Muscle of leg (tissue), 3 donors: ENCODE measurements at regions not wholly inside any gene's neighbourhood (a gene's known extent, or its start where the extent isn't known, plus 50 kb on each side); places are given as distances from the start of the nearest gene placed in this dataset.
A peak's percentile ranks its signal among the peaks of the same experiment; 100 is the strongest.
"Not testable (repeated sequence)": the region's sequence is repeated elsewhere in the genome, so short reads cannot be mapped to it uniquely, and the experiment has no call there.

Experiments
- DNase-seq: peaks from one replicate; pipeline ENCODE4 v3.0.0; 2013
- H3K27ac ChIP-seq: one replicate; pipeline ENCODE4 v1.5.1; 2013; ENCODE audit warnings: mild to moderate bottlenecking, low read length, control low read depth
- H3K27me3 ChIP-seq: one replicate; pipeline ENCODE4 v1.6.1; 2013; ENCODE audit warnings: low read length; ENCODE audit not compliant: control insufficient read depth, insufficient read depth
- H3K36me3 ChIP-seq: one replicate; pipeline ENCODE4 v1.6.1; 2013; ENCODE audit warnings: low read length; ENCODE audit not compliant: control insufficient read depth, insufficient read depth
- H3K4me1 ChIP-seq: one replicate; pipeline ENCODE4 v1.6.1; 2013; ENCODE audit warnings: low read length; ENCODE audit not compliant: control insufficient read depth, insufficient read depth
- H3K4me3 ChIP-seq: one replicate; pipeline ENCODE4 v1.5.1; 2013; ENCODE audit warnings: low read length, control low read depth
- H3K9me3 ChIP-seq: replicated peaks from 2 replicates; pipeline ENCODE4 v1.6.1; 2013; ENCODE audit warnings: low read depth, low read length; ENCODE audit not compliant: control insufficient read depth
- whole genome bisulfite sequencing: methylation state at CpG from one replicate; pipeline ENCODE4 v1.1.5; 2013; ENCODE audit warnings: missing lambda C conversion rate; ENCODE audit not compliant: insufficient coverage; 5-methylcytosine and 5-hydroxymethylcytosine counted together

DNA sequence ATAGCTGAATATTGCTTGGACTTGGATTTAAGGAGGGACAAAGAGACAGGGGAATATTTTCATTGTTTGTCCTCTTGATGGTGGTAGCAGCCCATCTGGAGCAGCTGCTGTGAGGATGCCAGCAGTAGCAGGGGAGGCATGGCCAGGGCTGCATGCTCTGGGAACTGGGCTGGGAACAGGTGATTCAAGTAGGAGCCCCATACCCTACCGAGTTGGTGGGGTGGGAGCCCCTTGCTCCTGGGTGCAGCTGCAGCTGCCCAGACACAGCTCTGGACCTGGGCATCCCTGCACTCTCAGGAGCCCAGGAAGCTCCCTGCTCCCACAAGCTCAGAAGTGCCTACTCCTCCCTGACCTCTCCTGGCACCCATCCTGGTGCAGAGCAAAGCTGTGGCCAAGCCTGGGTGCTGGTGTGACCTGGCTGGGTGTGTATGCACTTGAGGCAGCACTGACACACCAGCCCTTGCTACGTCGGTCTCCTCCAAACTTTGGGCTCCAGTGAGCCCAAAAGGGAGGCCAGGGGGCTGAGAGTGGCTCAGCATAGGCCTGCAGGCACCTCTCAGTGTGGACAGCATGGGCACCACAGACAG is 341.8 kb upstream of the CCDC179 start:
- Histone ChIP-seq H3K4me1 (no peaks in the 10 kb centered on the region), H3K36me3 (no peaks in the 10 kb centered on the region), H3K27me3 (no peaks in the 10 kb centered on the region), H3K9me3 (peaks cover 19% of the 10 kb centered on the region), H3K4me3 (no peak overlapping the region), H3K27ac (no peak overlapping the region)
- no peak for DNase-seq
- WGBS: 63% methylated on average over 3 of the region's 3 CpGs

DNA sequence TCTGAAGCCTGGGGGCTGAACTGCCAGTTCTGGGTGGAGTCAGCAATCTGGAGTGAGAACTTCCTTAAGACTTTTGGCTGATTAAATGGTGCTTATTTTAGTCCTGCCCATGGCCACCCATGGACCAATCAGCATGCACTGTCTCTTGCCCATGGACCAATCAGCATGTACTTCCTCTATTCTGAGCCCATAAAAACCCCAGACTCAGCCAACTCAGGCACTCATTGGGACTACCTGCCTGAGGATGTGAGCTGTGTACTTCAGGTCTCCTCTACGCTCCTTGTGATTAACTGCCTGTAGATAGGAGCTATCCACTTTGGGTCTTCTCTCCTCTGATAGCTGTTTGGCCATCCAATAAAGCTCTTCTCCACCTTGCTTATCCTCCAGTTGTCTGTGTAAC is 342.3 kb upstream of the CCDC179 start:
- Histone ChIP-seq H3K27me3 (no peaks in the 10 kb centered on the region), H3K36me3 (no peaks in the 10 kb centered on the region), H3K27ac (no peak overlapping the region), H3K4me3 (no peak overlapping the region), H3K4me1 (no peaks in the 10 kb centered on the region), H3K9me3 (peaks cover 19% of the 10 kb centered on the region)
- no peak for DNase-seq
- 100% methylated on average over 1 of the region's 1 CpG for WGBS

DNA sequence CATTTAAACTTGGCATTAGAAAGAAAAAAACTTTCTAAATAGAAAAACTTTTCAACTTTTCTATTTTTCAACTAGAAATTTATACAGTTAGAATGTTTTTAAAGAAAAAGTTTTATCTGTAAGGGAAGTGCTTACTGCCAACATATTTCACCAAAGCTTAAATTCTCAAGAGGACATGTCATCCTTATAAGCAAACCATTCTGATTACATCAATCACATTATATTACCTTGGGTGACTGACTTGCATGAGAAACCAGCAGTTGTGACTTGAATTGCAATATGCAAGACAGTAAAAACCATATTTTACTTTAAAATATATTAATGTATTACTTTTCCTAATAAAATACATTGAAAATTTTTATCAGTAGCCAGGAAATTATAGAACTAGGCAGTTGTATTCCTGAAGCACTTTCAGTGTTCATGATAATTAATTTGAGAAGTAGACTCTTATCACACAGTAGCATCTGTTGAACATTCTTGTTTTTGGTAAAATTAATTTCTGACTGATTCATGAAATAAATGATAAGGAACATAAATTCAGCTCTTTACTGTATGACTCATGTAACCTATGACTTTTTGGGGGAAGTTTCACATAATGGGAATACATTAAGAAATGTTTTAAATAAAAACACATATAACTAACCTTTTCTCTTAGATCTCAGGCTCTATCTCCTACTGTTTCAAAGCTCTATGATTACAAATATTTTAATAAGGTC is 345.0 kb upstream of the CCDC179 start:
- Histone ChIP-seq H3K9me3 (peaks cover 15% of the 10 kb centered on the region), H3K27me3 (no peaks in the 10 kb centered on the region), H3K4me3 (no peak overlapping the region), H3K4me1 (no peaks in the 10 kb centered on the region), H3K36me3 (no peaks in the 10 kb centered on the region), H3K27ac (no peak overlapping the region)
- no peak for DNase-seq

DNA sequence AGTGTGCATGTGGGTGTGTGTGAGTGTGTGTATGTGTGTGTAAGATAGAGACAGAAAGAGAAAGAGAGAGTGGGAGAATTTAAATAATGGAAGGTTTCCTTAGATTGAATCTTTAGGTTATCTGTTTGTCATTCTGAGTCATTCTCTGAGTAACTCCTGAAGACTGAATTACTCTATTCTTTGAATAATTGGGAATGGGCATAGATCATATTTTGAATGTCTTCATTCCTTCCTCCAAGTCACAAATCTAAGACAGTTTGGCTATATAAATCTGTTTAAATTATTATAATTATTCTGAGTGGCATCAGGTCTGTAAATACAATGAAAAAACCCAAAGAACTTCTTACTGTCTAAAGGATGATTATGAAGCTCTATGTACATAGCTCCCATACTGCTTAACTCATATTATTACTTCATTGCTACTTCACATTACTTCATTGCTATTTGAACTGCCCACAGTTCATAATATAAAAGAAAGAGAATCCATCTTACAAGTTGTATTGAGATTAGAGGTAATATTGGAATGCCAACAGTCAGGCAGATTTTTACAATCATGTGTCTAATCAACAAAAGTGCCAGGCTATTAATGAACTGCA is 346.6 kb upstream of the CCDC179 start:
- Histone ChIP-seq H3K4me3 (no peak overlapping the region), H3K4me1 (no peaks in the 10 kb centered on the region), H3K27ac (no peak overlapping the region), H3K27me3 (no peaks in the 10 kb centered on the region), H3K9me3 (peaks cover 14% of the 10 kb centered on the region), H3K36me3 (no peaks in the 10 kb centered on the region)
- no peak for DNase-seq

DNA sequence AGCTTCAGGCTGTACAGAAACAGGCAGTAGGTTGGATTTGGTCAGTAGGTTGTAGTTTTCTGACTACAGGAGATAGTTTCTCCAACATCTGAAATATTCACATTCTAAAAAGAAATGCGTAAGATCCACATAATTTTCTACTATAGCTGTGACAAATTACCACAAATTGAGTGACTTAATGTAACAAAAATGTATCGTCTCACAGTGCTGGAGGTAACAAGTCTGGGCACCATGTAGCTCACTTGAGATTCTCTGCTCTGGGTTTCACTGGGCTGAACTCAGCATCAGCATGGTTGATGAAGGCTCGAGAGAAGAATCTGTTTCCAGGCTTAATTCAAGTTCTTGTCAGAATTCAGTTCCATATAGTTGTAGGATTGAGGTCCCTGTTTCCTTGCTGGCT is 350.9 kb upstream of the CCDC179 start:
- Histone ChIP-seq H3K27me3 (no peaks in the 10 kb centered on the region), H3K9me3 (no peaks in the 10 kb centered on the region), H3K4me3 (no peak overlapping the region), H3K27ac (no peak overlapping the region), H3K36me3 (no peaks in the 10 kb centered on the region), H3K4me1 (no peaks in the 10 kb centered on the region)
- DNase-seq: no peak
- WGBS: 88% methylated on average over 1 of the region's 3 CpGs

DNA sequence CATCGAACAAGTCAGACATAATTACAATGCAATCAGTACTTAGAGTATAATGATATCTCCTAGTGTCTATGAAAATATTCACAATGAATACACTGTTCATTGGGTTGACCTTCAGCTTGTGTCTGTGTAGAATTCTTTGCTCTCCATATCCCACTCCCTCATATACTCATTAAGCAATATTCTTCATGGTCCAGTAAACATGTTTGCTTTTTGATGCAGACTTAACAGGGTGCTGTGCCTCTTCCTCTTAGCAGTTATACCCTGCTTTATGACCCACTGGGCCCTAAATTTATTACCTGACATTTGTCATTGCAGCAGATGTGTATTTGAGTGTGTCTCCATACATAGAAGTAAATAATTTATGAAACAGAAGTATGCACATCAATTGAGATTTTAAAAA is 352.5 kb upstream of the CCDC179 start:
- DNase-seq: no peak
- Histone ChIP-seq H3K27me3 (no peaks in the 10 kb centered on the region), H3K36me3 (no peaks in the 10 kb centered on the region), H3K4me1 (no peaks in the 10 kb centered on the region), H3K27ac (no peak overlapping the region), H3K4me3 (no peak overlapping the region), H3K9me3 (no peaks in the 10 kb centered on the region)
- WGBS: no CpG with 5 or more reads among the region's 1 CpG

DNA sequence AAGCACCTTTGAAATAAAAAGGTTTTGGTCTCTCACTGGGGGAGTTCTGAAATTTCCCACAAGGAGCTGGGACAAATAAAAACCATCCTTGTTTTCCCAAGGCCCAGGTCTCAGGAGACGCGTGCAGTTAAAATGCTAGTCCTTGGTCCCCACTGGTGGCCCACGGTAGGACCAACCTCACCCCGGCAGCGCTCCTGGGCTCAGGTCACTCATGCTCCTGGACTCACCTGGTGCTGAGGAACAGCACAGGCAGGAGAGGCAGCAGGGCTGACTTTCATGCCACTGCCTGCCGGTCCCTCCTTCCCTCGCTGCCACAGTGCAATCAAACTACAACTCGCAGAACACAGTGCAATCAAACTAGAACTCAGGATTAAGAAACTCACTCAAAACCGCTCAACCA is 356.8 kb upstream of the CCDC179 start:
- H3K4me1 ChIP-seq: no peaks in the 10 kb centered on the region
- H3K27me3 ChIP-seq: no peaks in the 10 kb centered on the region
- no peaks in the 10 kb centered on the region for H3K36me3 ChIP-seq
- H3K27ac ChIP-seq: no peak overlapping the region
- no peak overlapping the region for H3K4me3 ChIP-seq
- 90% methylated on average over 5 of the region's 9 CpGs for WGBS
- H3K9me3 ChIP-seq: no peaks in the 10 kb centered on the region
- no peak for DNase-seq

DNA sequence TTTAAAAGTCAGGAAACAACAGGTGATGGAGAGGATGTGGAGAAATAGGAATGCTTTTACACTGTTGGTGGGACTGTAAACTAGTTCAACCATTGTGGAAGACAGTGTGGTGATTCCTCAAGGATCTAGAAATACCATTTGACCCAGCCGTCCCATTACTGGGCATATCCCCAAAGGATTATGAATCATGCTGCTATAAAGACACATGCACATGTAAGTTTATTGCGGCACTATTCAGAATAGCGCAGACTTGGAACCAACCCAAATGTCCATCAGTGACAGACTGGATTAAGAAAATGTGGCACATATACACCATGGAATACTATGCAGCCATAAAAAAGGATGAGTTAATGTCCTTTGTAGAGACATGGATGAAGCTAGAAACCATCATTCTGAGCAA is 359.8 kb upstream of the CCDC179 start:
- not testable (repeated sequence) for H3K27ac ChIP-seq, H3K9me3 ChIP-seq, H3K4me1 ChIP-seq, H3K36me3 ChIP-seq, H3K27me3 ChIP-seq, DNase-seq, H3K4me3 ChIP-seq
- WGBS: no CpG with 5 or more reads among the region's 3 CpGs

DNA sequence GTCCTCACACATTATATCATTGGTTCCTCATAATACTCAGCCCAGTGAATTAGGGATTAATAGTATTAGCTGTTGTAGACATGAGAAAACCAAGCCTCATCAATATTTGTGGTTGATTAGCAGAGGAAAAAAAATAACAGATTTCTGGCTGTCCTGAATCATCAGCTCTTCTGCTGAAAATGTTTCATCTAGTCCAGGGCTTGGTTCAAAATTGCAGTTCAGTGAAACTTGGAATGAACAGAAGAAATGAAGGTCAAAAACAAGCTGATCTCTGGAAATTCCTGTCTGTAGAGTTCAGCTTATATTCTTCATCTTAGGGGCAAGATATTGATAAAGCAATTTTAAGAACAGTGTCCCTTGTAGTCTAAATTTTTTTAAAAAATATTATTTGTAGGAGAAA is 361.1 kb upstream of the CCDC179 start:
- DNase-seq: no peak
- Histone ChIP-seq H3K36me3 (no peaks in the 10 kb centered on the region), H3K4me1 (no peaks in the 10 kb centered on the region), H3K9me3 (no peaks in the 10 kb centered on the region), H3K4me3 (no peak overlapping the region), H3K27ac (no peak overlapping the region), H3K27me3 (no peaks in the 10 kb centered on the region)

DNA sequence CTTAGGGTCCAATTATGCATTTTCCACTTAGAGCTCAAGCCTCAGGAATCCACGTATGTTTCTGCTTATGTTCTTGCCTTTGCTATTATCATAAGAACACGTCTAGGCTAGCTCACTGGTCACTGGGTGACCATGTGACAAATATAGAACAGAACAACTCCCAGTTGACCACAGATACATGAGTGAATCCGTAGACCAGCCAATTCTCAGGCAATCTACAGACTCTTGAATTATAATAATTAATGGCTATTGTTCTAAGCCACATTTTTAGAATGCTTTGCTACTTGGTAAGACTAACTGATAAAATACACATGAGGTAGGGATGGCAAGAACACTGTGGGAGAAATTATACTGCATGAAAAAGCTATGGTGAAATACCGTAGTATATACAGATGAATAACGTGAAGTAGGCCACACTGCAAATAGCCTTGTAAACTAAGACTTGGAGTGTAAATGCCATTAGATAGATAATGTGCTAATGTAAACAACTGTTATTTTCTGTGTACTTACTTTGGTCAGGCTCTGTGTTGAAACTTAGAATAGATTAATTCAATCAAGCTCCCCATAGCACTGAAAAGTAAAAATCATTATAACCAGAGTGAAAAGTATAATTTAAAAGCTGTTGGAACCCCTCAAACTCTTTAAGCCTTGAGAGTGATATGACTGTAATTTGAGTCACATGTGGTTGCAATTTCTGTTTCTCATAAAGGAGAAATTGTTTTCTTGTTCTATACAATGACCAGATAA is 366.2 kb upstream of the CCDC179 start:
- Histone ChIP-seq H3K4me3 (no peak overlapping the region), H3K4me1 (no peaks in the 10 kb centered on the region), H3K36me3 (no peaks in the 10 kb centered on the region), H3K27ac (no peak overlapping the region), H3K27me3 (no peaks in the 10 kb centered on the region), H3K9me3 (no peaks in the 10 kb centered on the region)
- DNase-seq: peak; percentile 13
- 48% methylated on average over 3 of the region's 5 CpGs for WGBS
